ENCODE measurements at regions not wholly inside any gene's neighbourhood (a gene's known extent, or its start where the extent isn't known, plus 50 kb on each side); places are given as distances from the start of the nearest gene placed in this dataset.

GRCh38 chr22:27192135-27192829 lies 534.9 kb downstream of the MIAT start:
- DNase-seq = no peak

- no peak for DNase-seq
Observed at GRCh38 chr22:27193215-27193614, 535.8 kb downstream of the MIAT start.

GRCh38 chr22:27193636-27194035 lies 536.2 kb downstream of the MIAT start:
- no peak for DNase-seq

GRCh38 chr22:27194096-27194748 lies 536.8 kb downstream of the MIAT start:
- DNase-seq = no peak

- DNase-seq = no peak
Observed at GRCh38 chr22:27195094-27195493, 537.7 kb downstream of the MIAT start.

- no peak for DNase-seq
Observed at GRCh38 chr22:27195494-27195893, 538.1 kb downstream of the MIAT start.

GRCh38 chr22:27196606-27197005 lies 539.2 kb downstream of the MIAT start:
- no peak for DNase-seq

- no peak for DNase-seq
Observed at GRCh38 chr22:27197052-27197451, 539.7 kb downstream of the MIAT start.

GRCh38 chr22:27197618-27198017 lies 540.2 kb downstream of the MIAT start:
- DNase-seq = no peak

GRCh38 chr22:27198518-27199035 lies 541.2 kb downstream of the MIAT start:
- no peak for DNase-seq

- DNase-seq = no peak
Observed at GRCh38 chr22:27199354-27199753, 542.0 kb downstream of the MIAT start.

- DNase-seq = no peak
Observed at GRCh38 chr22:27201276-27201675, 543.9 kb downstream of the MIAT start.

- no peak for DNase-seq
Observed at GRCh38 chr22:27201741-27202140, 544.4 kb downstream of the MIAT start.

- no peak for DNase-seq
Observed at GRCh38 chr22:27203276-27203660, 545.9 kb downstream of the MIAT start.

GRCh38 chr22:27204280-27204679 lies 546.9 kb downstream of the MIAT start:
- DNase-seq = no peak

GRCh38 chr22:27204817-27205216 lies 547.4 kb downstream of the MIAT start:
- no peak for DNase-seq

GRCh38 chr22:27205492-27206373 lies 548.3 kb downstream of the MIAT start:
- DNase-seq = no peak

GRCh38 chr22:27206374-27207133 lies 549.2 kb downstream of the MIAT start:
- no peak for DNase-seq

GRCh38 chr22:27207266-27207665 lies 549.9 kb downstream of the MIAT start:
- no peak for DNase-seq

- DNase-seq = no peak
Observed at GRCh38 chr22:27207907-27208306, 550.5 kb downstream of the MIAT start.

- DNase-seq = no peak
Observed at GRCh38 chr22:27210111-27210730, 552.8 kb downstream of the MIAT start.

GRCh38 chr22:27212102-27212501 lies 554.7 kb downstream of the MIAT start:
- no peak for DNase-seq

Data from activated effector memory CD4-positive, alpha-beta T cell treated with anti-CD3 and anti-CD28 coated beads, Interleukin-2, amount 50 U/mL, for 16 hours (primary cell).